Dedifferentiated amniotic fluid mesenchymal stem cell (primary cell): ENCODE measurements at regions not wholly inside any gene's neighbourhood (a gene's known extent, or its start where the extent isn't known, plus 50 kb on each side); places are given as distances from the start of the nearest gene placed in this dataset.

Source experiments
- DNase-seq: peaks from one replicate; pipeline ENCODE4 v3.0.0-alpha.2; 2016; ENCODE audit errors: extremely low spot score

- peak; percentile 42 for DNase-seq
These were observed 770.4 kb downstream of the TNS3 start for GRCh38 chr7:46811529-46811928.

GRCh38 chr7:46810986-46811385, 770.9 kb downstream of the TNS3 start:
- DNase-seq: no peak

DNA sequence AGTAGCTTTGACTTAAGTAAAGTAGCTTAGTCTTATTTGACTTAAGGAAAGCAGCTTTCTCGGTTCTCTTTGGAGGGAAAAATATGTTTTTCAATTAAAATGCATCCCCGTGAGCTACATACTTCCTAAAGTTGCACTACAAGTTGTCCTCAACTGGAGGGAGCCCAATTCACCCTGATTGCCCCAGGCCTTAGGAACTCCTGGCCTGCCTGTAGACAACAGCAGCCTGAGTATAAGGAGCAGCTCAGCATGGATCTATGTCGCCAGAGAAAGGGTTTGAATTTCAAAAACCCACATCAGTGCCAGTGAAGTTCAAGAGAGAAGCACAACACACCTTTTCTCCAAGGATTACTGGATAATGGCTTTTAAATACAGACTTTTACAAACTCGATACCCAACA, 772.0 kb downstream of the TNS3 start:
- DNase-seq: no peak

- no peak for DNase-seq
These were observed 775.1 kb downstream of the TNS3 start for GRCh38 chr7:46806856-46807255.

- DNase-seq: no peak
These were observed 779.4 kb downstream of the TNS3 start for GRCh38 chr7:46802479-46802878.

GRCh38 chr7:46791188-46791587, 790.7 kb downstream of the TNS3 start:
- DNase-seq: no peak

DNA sequence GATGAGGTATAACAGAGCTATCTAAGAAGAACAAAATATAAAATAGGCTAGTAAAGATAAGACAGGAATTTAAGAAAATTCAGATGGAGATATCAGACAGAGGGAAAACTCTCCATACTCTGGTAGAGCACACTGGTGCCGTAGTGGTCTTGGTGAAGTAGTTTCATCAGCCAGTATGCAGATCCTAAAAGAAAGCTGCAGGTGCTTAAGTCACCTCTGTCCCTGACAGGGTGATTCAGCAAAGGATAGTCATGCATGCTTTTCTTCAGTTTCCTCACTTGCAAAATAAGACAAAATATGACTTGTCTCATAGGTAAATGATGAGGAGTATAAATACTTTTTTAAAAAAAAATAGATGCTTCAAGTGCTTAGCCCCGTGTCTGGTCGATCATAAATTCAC, 794.9 kb downstream of the TNS3 start:
- DNase-seq: no peak

- peak; percentile 54 for DNase-seq
These were observed 795.5 kb downstream of the TNS3 start for GRCh38 chr7:46786221-46786954.

GRCh38 chr7:46784732-46785131, 797.2 kb downstream of the TNS3 start:
- DNase-seq: no peak

DNA sequence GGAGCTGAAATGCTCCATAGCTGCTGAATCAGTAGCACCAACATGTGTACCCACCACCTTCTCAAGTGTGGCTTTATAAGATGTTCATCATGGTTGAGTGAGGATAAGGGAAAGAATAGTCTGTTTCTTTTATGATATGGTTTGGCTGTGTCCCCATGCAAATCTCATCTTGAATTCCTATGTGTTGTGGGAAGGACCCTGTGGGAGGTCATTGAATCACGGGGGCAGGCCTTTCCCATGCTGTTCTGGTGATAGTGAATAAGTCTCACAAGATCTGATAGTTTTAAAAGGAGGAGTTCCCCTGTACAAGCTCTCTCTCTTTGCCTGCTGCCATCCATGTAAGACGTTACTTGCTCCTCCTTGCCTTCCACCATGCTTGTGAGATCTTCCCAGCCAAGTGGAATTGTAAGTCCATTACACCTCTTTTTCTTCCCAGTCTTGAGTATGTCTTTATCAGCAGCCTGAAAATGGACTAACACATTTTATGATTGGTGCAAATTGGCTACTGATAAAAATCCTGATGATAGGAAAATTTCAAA, 799.9 kb downstream of the TNS3 start:
- no peak for DNase-seq

DNA sequence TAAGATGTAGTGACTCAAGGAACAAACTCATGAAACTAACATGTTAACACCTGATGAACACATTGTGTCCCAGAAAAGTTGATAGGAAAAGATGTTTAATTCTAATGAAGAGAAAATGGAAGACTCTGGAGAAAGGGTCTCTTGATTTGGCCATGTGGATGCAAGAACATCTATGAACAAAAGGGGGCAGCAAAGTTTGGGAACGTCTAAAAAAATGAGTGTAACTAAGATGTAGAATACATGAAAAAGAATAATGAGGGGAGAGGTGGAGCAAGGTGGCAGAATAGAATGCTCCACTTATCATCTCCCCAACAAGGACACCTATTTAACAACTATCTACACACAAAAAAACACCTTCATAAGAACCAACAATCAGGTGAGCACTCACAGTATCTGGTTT, 805.1 kb downstream of the TNS3 start:
- no peak for DNase-seq

DNA sequence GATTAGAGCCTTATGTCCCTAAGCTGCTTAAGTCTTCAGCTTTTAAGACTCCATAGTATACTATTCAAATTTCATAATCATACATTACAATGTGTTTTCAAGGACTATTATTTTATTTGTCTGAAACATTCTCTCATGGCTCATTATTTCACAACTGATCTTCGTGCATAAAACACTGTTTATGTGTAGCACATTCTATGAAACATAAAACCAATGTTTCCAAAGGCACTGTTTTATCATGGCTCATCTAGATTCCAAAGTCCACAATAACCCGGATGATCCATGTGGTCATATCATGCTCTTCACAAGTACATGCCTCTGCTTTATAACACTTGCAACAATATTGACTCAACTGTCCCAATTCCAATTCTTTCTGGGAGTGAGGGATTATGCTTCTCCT, 806.1 kb downstream of the TNS3 start:
- DNase-seq: peak; percentile 69

DNA sequence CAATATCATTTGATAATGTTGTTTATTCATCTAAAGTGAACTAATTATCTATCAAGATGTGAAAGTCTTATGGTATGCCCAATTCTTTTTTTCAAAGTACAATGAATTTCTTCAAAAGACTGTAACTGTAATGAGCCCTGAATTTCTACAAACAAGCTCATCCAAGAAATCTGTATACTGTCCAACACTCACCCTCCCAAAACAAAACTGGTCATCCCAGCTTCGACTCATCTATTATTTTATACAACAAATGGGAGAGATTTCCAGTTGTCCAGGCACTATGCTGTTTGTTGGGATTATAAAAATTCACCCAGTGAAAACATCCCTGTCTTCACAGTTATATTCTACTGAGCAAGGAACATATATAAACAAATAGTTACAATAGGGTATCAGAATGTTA, 806.9 kb downstream of the TNS3 start:
- no peak for DNase-seq

- DNase-seq: no peak
These were observed 807.4 kb downstream of the TNS3 start for GRCh38 chr7:46774515-46774914.

GRCh38 chr7:46772776-46773175, 809.1 kb downstream of the TNS3 start:
- DNase-seq: no peak

- DNase-seq: no peak
These were observed 814.8 kb downstream of the TNS3 start for GRCh38 chr7:46767071-46767470.

- peak; percentile 90 for DNase-seq
These were observed 817.6 kb downstream of the TNS3 start for GRCh38 chr7:46764100-46764936.

GRCh38 chr7:46763344-46763743, 818.6 kb downstream of the TNS3 start:
- no peak for DNase-seq

GRCh38 chr7:46759711-46760480, 822.0 kb downstream of the TNS3 start:
- DNase-seq: peak; percentile 57

DNA sequence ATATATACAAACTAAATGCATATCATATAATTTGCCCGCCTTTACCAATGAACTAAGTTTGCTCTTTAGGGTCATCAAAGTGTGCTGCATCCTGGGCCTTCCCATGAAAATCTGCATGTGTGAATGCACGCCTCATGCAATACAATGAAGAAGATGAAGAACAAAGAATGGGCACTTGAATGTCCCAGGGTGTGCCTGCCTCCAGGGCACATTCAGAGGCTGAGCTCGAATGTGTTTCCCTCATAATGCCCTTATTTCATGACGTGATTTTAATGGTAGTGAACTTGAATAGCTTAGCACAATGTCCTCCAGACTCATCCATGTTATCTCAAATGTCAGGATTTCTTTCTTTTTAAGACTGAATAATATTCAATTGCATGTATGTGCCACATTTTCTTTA, 824.9 kb downstream of the TNS3 start:
- DNase-seq: no peak

- DNase-seq: no peak
These were observed 825.7 kb downstream of the TNS3 start for GRCh38 chr7:46756256-46756655.
